ENCODE measurements at regions not wholly inside any gene's neighbourhood (a gene's known extent, or its start where the extent isn't known, plus 50 kb on each side); places are given as distances from the start of the nearest gene placed in this dataset.
"Not testable (repeated sequence)": the region's sequence is repeated elsewhere in the genome, so short reads cannot be mapped to it uniquely, and the experiment has no call there.

GRCh38 chr17:45554479-45554878, 64.0 kb upstream of the PLEKHM1 start:
- not testable (repeated sequence) for DNase-seq (ENCODE audit: low read depth, low spot score)

GRCh38 chr17:45558821-45559220, 68.3 kb upstream of the PLEKHM1 start:
- DNase-seq (ENCODE audit: low read depth, low spot score) = not testable (repeated sequence)

GRCh38 chr17:45562868-45563267, 72.3 kb upstream of the PLEKHM1 start:
- DNase-seq (ENCODE audit: low read depth, low spot score) = not testable (repeated sequence)

- not testable (repeated sequence) for DNase-seq (ENCODE audit: low read depth, low spot score)
These were observed 72.8 kb upstream of the PLEKHM1 start for GRCh38 chr17:45563283-45563682.

GRCh38 chr17:45568275-45568674, 77.8 kb upstream of the PLEKHM1 start:
- not testable (repeated sequence) for DNase-seq (ENCODE audit: low read depth, low spot score)

GRCh38 chr17:45573326-45573725, 82.8 kb upstream of the PLEKHM1 start:
- DNase-seq (ENCODE audit: low read depth, low spot score) = not testable (repeated sequence)

GRCh38 chr17:45573924-45574770, 83.6 kb upstream of the PLEKHM1 start:
- no peak for DNase-seq (ENCODE audit: low read depth, low spot score)

GRCh38 chr17:45575126-45575885, 84.8 kb upstream of the PLEKHM1 start:
- DNase-seq (ENCODE audit: low read depth, low spot score) = no peak

- DNase-seq (ENCODE audit: low read depth, low spot score) = not testable (repeated sequence)
These were observed 86.2 kb upstream of the PLEKHM1 start for GRCh38 chr17:45576527-45577307.

GRCh38 chr17:45577571-45578279, 87.2 kb upstream of the PLEKHM1 start:
- DNase-seq (ENCODE audit: low read depth, low spot score) = no peak

- DNase-seq (ENCODE audit: low read depth, low spot score) = no peak
These were observed 88.3 kb upstream of the PLEKHM1 start for GRCh38 chr17:45578516-45579455.

GRCh38 chr17:45579529-45580495, 89.3 kb upstream of the PLEKHM1 start:
- DNase-seq (ENCODE audit: low read depth, low spot score) = no peak

GRCh38 chr17:45580924-45581323, 90.4 kb upstream of the PLEKHM1 start:
- no peak for DNase-seq (ENCODE audit: low read depth, low spot score)

- no peak for DNase-seq (ENCODE audit: low read depth, low spot score)
These were observed 91.3 kb upstream of the PLEKHM1 start for GRCh38 chr17:45581860-45582259.

GRCh38 chr17:45584092-45585036, 93.8 kb upstream of the PLEKHM1 start:
- peak; percentile 49 for DNase-seq (ENCODE audit: low read depth, low spot score)

- DNase-seq (ENCODE audit: low read depth, low spot score) = peak; percentile 77
These were observed 94.7 kb upstream of the PLEKHM1 start for GRCh38 chr17:45585037-45585733.

Data from activated CD4-positive, CD25-positive, alpha-beta regulatory T cell treated with anti-CD3 and anti-CD28 coated beads, Interleukin-2, amount 50 U/mL, for 16 hours (primary cell).